Keratinocyte (primary cell): ENCODE measurements at regions not wholly inside any gene's neighbourhood (a gene's known extent, or its start where the extent isn't known, plus 50 kb on each side); places are given as distances from the start of the nearest gene placed in this dataset.

Source experiments
- DNase-seq: peaks from one replicate; pipeline ENCODE4 v3.0.0-alpha.2; 2011; ENCODE audit warnings: low read depth, missing footprints, low spot score
- FAIRE-seq: peaks from 2 replicates; lab custom pipeline; 2011; peaks lifted over from hg19 to GRCh38; lab: Jason Lieb, UNC
- H2AFZ ChIP-seq: 2 replicates; pipeline ENCODE4 v1.6.0; 2012; ENCODE audit warnings: low read length, control low read depth, inconsistent platforms; ENCODE audit not compliant: control insufficient read depth
- H3K27ac ChIP-seq: 2 replicates; pipeline ENCODE4 v1.5.1; 2011; ENCODE audit warnings: low read length; ENCODE audit not compliant: control insufficient read depth, insufficient read depth
- H3K27me3 ChIP-seq: 3 replicates; pipeline ENCODE4 v1.6.0; 2011; ENCODE audit warnings: low read length; ENCODE audit not compliant: control insufficient read depth, insufficient read depth; ENCODE audit errors: extremely low read depth
- H3K36me3 ChIP-seq, 2 experiments: 2 replicates in 1 of 2; 3 replicates in 1 of 2; pipeline ENCODE4 v1.5.1; 2011; ENCODE audit warnings: low read length in 2 of 2, mild to moderate bottlenecking in 1 of 2; ENCODE audit not compliant: control insufficient read depth in 2 of 2, insufficient read depth in 2 of 2; ENCODE audit errors: extremely low read depth in 1 of 2
- H3K4me1 ChIP-seq: 3 replicates; pipeline ENCODE4 v1.5.1; 2011; ENCODE audit warnings: low read length; ENCODE audit not compliant: control insufficient read depth, insufficient read depth; ENCODE audit errors: extremely low read depth
- H3K4me2 ChIP-seq: 3 replicates; pipeline ENCODE4 v1.6.0; 2011; ENCODE audit warnings: low read depth, low read length; ENCODE audit not compliant: control insufficient read depth, insufficient read depth; ENCODE audit errors: extremely low read depth
- H3K4me3 ChIP-seq, 3 experiments: fragments of 200-600 bp in 1 of 3; sonication (generic) in 1 of 3; 2 replicates in 2 of 3; 3 replicates in 1 of 3; pipeline ENCODE4 v1.5.1; 2011 to 2016; ENCODE audit warnings: low read length in 3 of 3, mild to moderate bottlenecking in 3 of 3, control low read depth in 2 of 3, inconsistent platforms in 1 of 3, low read depth in 1 of 3, mixed read lengths in 1 of 3, mixed run types in 1 of 3, moderate library complexity in 1 of 3; ENCODE audit not compliant: control insufficient read depth in 2 of 3, insufficient read depth in 2 of 3; ENCODE audit errors: extremely low read depth in 1 of 3
- H3K79me2 ChIP-seq: 2 replicates; pipeline ENCODE4 v1.6.0; 2012; ENCODE audit warnings: low read length; ENCODE audit not compliant: control insufficient read depth, insufficient read depth
- H3K9ac ChIP-seq: 3 replicates; pipeline ENCODE4 v1.6.0; 2011; ENCODE audit warnings: low read length; ENCODE audit not compliant: control insufficient read depth, insufficient read depth; ENCODE audit errors: extremely low read depth
- H3K9me1 ChIP-seq: 3 replicates; pipeline ENCODE4 v1.6.0; 2011; ENCODE audit warnings: low read length; ENCODE audit not compliant: control insufficient read depth, insufficient read depth; ENCODE audit errors: extremely low read depth
- H3K9me3 ChIP-seq: 2 replicates; pipeline ENCODE4 v1.5.1; 2012; ENCODE audit warnings: low read depth, low read length; ENCODE audit not compliant: control insufficient read depth
- H4K20me1 ChIP-seq: 3 replicates; pipeline ENCODE4 v1.6.0; 2011; ENCODE audit warnings: low read length; ENCODE audit not compliant: control insufficient read depth, insufficient read depth; ENCODE audit errors: extremely low read depth
- EZH2 ChIP-seq: IDR thresholded peaks from one replicate; pipeline ENCODE4 v1.6.1; 2012; ENCODE audit warnings: inconsistent platforms, mild to moderate bottlenecking, low read length, moderate library complexity
- dilution Hi-C: fragments of 300-500 bp; cut with MboI; formaldehyde crosslinking; loops from one replicate; pipeline ENCODE4 v1.7.0; 2020; ENCODE audit warnings: low sequenced_read_pairs; ENCODE audit not compliant: extremely low pct_ligation_motif_present
- TF ChIP-seq, protein P1 (sequence below), 3 experiments: IDR thresholded peaks in 1 of 3; conservative IDR thresholded peaks in 1 of 3; optimal IDR thresholded peaks in 1 of 3; 2 replicates in 2 of 3; 3 replicates in 1 of 3; pipeline versions ENCODE3 to v1.5.1; 2011; ENCODE audit warnings: low read length in 3 of 3, mild to moderate bottlenecking in 3 of 3, moderate library complexity in 2 of 3, control low read depth in 1 of 3, inconsistent platforms in 1 of 3; ENCODE audit not compliant: insufficient read depth in 2 of 3; ENCODE audit errors: extremely low read depth in 1 of 3

GRCh38 chr10:30529373-30529998 lies 95.5 kb downstream of the MAP3K8 start:
- DNase-seq (no peak), FAIRE-seq (no peak)
- TF ChIP-seq, protein P1, sequence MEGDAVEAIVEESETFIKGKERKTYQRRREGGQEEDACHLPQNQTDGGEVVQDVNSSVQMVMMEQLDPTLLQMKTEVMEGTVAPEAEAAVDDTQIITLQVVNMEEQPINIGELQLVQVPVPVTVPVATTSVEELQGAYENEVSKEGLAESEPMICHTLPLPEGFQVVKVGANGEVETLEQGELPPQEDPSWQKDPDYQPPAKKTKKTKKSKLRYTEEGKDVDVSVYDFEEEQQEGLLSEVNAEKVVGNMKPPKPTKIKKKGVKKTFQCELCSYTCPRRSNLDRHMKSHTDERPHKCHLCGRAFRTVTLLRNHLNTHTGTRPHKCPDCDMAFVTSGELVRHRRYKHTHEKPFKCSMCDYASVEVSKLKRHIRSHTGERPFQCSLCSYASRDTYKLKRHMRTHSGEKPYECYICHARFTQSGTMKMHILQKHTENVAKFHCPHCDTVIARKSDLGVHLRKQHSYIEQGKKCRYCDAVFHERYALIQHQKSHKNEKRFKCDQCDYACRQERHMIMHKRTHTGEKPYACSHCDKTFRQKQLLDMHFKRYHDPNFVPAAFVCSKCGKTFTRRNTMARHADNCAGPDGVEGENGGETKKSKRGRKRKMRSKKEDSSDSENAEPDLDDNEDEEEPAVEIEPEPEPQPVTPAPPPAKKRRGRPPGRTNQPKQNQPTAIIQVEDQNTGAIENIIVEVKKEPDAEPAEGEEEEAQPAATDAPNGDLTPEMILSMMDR (optimal IDR thresholded peaks at IDR 0.05 in 1 of 3, IDR thresholded peaks at IDR 0.05 in 1 of 3, conservative IDR thresholded peaks at IDR 0.05 in 1 of 3; ENCODE audit: extremely low read depth in 1 of 3, insufficient read depth in 2 of 3, low read length in 3 of 3): no peak
- no peak for TF ChIP-seq EZH2
- no peak overlapping the region for H3K9ac ChIP-seq
- no peaks in the 10 kb centered on the region for H3K27me3 ChIP-seq
- no peak overlapping the region for H3K27ac ChIP-seq
- H3K4me2 ChIP-seq: no peak overlapping the region
- no peak overlapping the region for H3K4me3 ChIP-seq
- H3K4me1 ChIP-seq: no peaks in the 10 kb centered on the region
- no peak overlapping the region for H2AFZ ChIP-seq
- H3K36me3 ChIP-seq: no peaks in the 10 kb centered on the region
- dilution Hi-C loops: no loop called here
- no peaks in the 10 kb centered on the region for H3K9me1 ChIP-seq
- H3K79me2 ChIP-seq: no peaks in the 10 kb centered on the region
- H4K20me1 ChIP-seq: no peaks in the 10 kb centered on the region
- no peaks in the 10 kb centered on the region for H3K9me3 ChIP-seq

DNA sequence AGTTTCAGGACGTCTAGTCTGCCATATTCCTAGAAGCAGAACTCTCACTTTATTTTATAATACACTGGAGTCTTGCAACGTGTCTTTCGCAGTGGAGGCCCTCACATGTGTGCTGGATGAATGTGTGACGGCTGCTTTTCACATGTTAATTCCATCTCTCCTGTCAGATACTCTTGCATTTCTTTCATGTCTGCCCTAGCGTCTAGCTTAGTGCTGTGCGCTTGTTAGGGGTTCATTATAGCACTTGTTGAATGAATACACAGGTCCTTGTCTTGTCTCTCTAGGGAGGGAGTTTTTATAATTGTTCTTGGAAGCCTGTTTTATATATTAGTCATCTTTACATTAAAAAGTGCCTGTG lies 94.4 kb downstream of the MAP3K8 start:
- Histone ChIP-seq H3K36me3 (no peaks in the 10 kb centered on the region), H3K4me2 (no peak overlapping the region), H3K4me3 (no peak overlapping the region), H3K9me1 (no peaks in the 10 kb centered on the region), H4K20me1 (no peaks in the 10 kb centered on the region), H3K27me3 (no peaks in the 10 kb centered on the region), H3K4me1 (no peaks in the 10 kb centered on the region), H3K27ac (no peak overlapping the region), H2AFZ (no peak overlapping the region), H3K9ac (no peak overlapping the region), H3K79me2 (no peaks in the 10 kb centered on the region), H3K9me3 (no peaks in the 10 kb centered on the region)
- FAIRE-seq (no peak), DNase-seq (no peak)
- TF ChIP-seq, protein P1 (optimal IDR thresholded peaks at IDR 0.05 in 1 of 3, IDR thresholded peaks at IDR 0.05 in 1 of 3, conservative IDR thresholded peaks at IDR 0.05 in 1 of 3; ENCODE audit: extremely low read depth in 1 of 3, insufficient read depth in 2 of 3, low read length in 3 of 3): no peak
- no peak for TF ChIP-seq EZH2
- dilution Hi-C loops: no loop called here
